ENCODE measurements at regions not wholly inside any gene's neighbourhood (a gene's known extent, or its start where the extent isn't known, plus 50 kb on each side); places are given as distances from the start of the nearest gene placed in this dataset.

DNA sequence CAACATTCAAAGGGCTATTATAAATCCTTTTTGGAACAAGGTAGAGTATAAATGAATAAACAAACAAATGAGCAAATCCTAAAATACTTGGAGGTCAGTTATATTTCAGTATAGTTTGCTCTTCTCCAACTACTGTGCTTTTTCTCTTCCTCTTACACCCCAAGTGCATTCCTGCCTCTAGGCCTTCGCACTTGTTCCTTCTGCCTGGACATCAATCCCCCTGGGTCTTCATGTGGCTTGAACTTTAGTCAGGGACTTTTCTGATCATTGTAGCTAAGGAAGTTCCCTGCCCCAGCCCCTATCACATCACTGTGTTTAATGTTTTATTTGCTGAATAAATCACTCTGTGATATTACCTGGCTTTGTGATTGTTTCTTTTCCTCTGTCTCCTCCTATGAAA lies 418.2 kb upstream of the HNRNPA3 start:
- no peak for TF ChIP-seq CTCF (conservative IDR thresholded peaks at IDR 0.05; ENCODE audit: low read depth, low read length)
- no peak for TF ChIP-seq EZH2 (IDR thresholded peaks at IDR 0.05; ENCODE audit: low read length, unreplicated experiment)
- TF ChIP-seq EZH2phosphoT487 (IDR thresholded peaks at IDR 0.05; ENCODE audit: borderline replicate concordance, low read length) = no peak
